Activated naive CD4-positive, alpha-beta T cell treated with anti-CD3 and anti-CD28 coated beads, Interleukin-2, amount 50 U/mL, for 24 hours (primary cell): ENCODE measurements at regions not wholly inside any gene's neighbourhood (a gene's known extent, or its start where the extent isn't known, plus 50 kb on each side); places are given as distances from the start of the nearest gene placed in this dataset.

Experiments used
- H3K27ac Mint-ChIP-seq: one replicate; pipeline ENCODE4 v1.8.0; 2021; ENCODE audit warnings: mild to moderate bottlenecking, mixed read lengths
- H3K27me3 Mint-ChIP-seq: one replicate; pipeline ENCODE4 v1.8.0; 2021; ENCODE audit warnings: mixed read lengths
- H3K36me3 Mint-ChIP-seq: one replicate; pipeline ENCODE4 v1.8.0; 2021; ENCODE audit warnings: mixed read lengths
- H3K4me1 Mint-ChIP-seq: one replicate; pipeline ENCODE4 v1.8.0; 2021; ENCODE audit warnings: mixed read lengths
- H3K4me3 Mint-ChIP-seq: one replicate; pipeline ENCODE4 v1.8.0; 2021; ENCODE audit warnings: mild to moderate bottlenecking, mixed read lengths
- H3K9me3 Mint-ChIP-seq: one replicate; pipeline ENCODE4 v1.8.0; 2021; ENCODE audit warnings: mixed read lengths

DNA sequence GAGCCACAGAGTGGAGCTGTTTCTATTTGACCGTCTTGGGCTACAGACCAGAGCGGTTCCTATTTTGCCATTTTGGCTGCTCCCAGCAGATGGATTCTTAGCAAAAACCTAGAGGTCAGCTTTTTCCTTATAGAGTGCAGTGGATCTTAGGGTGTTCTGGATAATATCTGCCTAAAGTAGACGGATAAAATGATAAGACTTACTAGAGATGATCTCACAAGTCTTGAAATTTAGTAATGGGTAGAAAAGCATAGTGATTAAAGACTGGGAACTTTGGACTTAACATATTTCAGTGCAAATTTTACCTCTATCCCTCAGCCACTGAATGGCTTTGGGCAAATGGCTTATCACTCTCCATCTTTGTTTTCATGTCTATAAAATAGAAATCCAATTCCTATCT lies 439.8 kb downstream of the ADGRL2 start:
- Mint-ChIP-seq H3K36me3 (no peaks in the 10 kb centered on the region), H3K27me3 (no peaks in the 10 kb centered on the region), H3K9me3 (peaks cover 16% of the 10 kb centered on the region), H3K27ac (no peak overlapping the region), H3K4me3 (no peak overlapping the region), H3K4me1 (no peaks in the 10 kb centered on the region)

DNA sequence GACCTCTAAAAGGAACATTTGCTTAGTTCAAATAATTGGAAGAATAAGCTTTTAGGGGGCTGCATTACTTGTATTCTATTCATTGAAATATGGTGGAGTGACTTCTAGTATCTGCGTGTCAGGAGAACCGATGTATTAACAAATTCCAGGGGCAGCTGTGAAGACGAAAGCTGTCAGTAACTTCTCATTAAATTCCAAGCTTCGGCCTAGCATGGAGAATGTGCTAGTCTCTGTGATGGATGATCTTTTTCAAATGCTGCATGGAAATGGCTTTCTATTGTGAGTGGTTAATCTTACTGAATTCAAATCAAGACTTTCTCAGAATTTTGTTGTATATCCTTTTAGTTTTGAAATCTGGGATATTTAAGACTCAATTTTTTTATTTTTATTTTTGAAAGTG lies 429.9 kb downstream of the ADGRL2 start:
- Mint-ChIP-seq H3K27me3 (no peaks in the 10 kb centered on the region), H3K36me3 (no peaks in the 10 kb centered on the region), H3K27ac (no peak overlapping the region), H3K4me3 (no peak overlapping the region), H3K9me3 (no peaks in the 10 kb centered on the region), H3K4me1 (no peaks in the 10 kb centered on the region)

DNA sequence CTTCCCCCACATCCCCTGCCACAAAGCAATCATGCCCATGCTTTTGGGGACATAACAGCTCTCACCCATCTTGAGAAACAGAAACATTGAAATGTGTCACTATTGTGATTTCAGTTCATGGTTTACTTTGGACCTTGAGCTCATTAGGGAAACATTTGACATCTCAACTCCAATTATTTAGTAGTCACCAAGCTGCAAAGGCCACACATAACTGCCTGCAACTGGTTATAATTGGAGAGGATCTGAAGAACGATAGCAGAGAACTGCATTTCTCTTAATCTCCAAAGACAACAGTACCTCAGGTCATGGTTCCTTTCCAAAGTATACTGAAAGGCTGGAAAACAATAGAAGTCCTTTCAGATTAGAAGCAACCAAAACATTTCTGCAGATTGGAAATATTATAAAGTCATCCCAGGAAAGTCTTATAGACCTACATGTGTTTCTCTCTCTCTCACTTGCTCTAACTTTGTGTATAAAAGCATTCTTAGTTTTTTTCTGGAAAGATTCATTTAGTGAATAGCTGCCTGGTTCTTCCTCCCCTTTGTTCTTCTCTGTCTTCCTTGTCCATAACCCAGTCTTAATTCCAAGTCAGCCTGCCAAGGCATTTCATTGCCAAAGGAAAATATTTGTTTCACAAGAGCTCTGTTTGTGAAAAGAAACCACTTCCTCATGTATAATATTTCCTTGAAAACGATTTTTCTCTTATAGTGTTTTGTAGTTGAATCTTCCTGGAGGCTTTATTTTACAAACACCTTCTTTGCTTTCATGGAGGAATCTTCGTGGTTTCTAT lies 426.8 kb downstream of the ADGRL2 start:
- no peaks in the 10 kb centered on the region for H3K4me1 Mint-ChIP-seq
- H3K27me3 Mint-ChIP-seq, result peaks cover 1% of the 10 kb centered on the region
- H3K36me3 Mint-ChIP-seq, result no peaks in the 10 kb centered on the region
- no peak overlapping the region for H3K4me3 Mint-ChIP-seq
- no peak overlapping the region for H3K27ac Mint-ChIP-seq
- H3K9me3 Mint-ChIP-seq, result no peaks in the 10 kb centered on the region

DNA sequence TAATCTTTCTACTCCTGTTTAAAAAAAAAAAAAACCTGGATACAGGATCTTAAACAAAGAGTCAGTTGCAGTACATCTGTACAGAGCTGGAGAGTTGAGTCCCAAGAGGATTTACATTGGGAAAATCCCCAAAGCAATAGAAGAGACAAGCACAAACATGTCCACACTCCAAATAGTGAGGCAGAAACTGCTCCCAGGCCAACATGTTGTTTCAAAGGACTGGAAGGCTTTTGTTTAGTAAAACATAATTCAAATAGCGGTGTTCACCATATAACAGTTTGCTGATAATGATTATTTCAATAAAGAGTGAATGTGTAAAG lies 425.4 kb downstream of the ADGRL2 start:
- H3K27me3 Mint-ChIP-seq, result peaks cover 3% of the 10 kb centered on the region
- H3K9me3 Mint-ChIP-seq, result no peaks in the 10 kb centered on the region
- no peaks in the 10 kb centered on the region for H3K36me3 Mint-ChIP-seq
- H3K4me3 Mint-ChIP-seq, result no peak overlapping the region
- H3K27ac Mint-ChIP-seq, result no peak overlapping the region
- no peaks in the 10 kb centered on the region for H3K4me1 Mint-ChIP-seq

DNA sequence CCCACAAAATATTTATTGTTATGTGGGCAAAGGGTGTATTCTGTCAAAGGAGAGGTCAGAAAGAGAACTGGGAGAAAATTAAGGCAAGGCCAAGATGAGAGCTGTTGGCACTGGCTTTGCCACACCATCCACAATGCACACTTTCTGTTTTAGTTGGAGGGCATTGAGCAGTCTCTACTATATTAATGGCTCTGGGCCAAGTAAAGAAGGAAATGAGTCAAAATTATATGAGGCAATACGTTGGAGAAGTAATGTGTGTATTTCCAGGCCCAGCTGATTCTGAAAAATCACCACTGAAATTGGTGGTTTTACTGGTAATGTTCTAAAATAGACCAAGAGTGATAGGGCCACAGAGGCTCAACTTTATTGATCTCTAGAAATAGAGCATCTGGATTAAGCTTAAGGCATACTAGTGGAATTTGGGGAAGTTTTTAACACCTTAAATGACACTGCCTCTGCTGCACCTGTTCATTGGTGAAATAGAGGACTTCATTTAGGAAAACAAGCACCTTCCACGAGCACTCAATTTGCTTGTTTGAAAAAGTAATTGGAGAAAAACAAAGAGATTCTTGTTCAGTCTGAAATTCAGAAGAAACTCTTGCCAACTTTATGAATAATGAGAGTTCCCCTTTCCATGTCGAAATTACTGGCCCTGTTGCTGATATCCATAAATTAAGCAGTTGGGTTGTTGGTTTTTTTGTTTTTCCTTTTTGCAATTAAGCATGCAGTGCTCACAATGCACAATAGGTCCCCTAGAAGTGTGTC lies 424.9 kb downstream of the ADGRL2 start:
- peaks cover 3% of the 10 kb centered on the region for H3K27me3 Mint-ChIP-seq
- no peaks in the 10 kb centered on the region for H3K9me3 Mint-ChIP-seq
- H3K4me1 Mint-ChIP-seq, result no peaks in the 10 kb centered on the region
- no peaks in the 10 kb centered on the region for H3K36me3 Mint-ChIP-seq
- no peak overlapping the region for H3K27ac Mint-ChIP-seq
- no peak overlapping the region for H3K4me3 Mint-ChIP-seq

DNA sequence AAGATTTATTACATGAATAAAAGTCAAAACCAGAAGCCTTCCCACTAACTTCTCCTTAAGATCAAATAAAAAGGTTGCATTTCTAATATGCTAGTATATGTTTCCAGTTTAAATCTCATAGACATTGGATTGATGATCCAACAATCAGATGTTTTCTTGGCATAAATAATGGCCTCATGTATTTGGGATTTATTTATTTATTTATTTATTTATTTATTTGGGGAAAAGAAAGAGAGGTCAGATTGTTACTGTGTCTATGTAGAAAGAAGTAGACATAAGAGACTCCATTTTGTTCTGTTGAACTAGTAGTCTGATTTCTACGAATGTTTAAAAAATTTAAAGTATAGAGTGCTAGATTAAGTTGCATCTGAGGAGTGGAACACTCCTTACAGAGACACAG lies 422.4 kb downstream of the ADGRL2 start:
- no peaks in the 10 kb centered on the region for H3K36me3 Mint-ChIP-seq
- H3K4me1 Mint-ChIP-seq, result no peaks in the 10 kb centered on the region
- peaks cover 3% of the 10 kb centered on the region for H3K27me3 Mint-ChIP-seq
- H3K4me3 Mint-ChIP-seq, result no peak overlapping the region
- peaks cover 5% of the 10 kb centered on the region for H3K9me3 Mint-ChIP-seq
- H3K27ac Mint-ChIP-seq, result no peak overlapping the region

DNA sequence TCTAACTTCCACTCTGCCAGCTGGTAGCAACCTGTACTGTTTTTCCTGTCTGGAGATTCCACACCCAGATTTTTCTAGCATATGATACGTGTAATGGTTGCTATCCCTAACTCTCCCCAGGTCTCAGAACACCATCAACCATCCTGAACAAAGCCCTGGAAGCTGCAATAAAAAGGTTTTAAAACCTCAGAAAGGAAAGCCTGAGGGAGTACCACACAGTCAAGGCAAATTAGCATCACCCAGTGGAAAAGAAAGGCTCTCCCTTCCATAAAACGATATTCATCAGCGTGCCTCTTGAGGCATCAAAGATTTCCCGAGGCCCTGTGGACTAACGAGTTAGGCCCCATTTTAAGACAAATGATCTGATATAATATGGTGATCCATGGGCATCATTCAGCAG lies 421.0 kb downstream of the ADGRL2 start:
- Mint-ChIP-seq H3K4me3 (no peak overlapping the region), H3K36me3 (no peaks in the 10 kb centered on the region), H3K27me3 (peaks cover 3% of the 10 kb centered on the region), H3K9me3 (peaks cover 5% of the 10 kb centered on the region), H3K4me1 (no peaks in the 10 kb centered on the region), H3K27ac (no peak overlapping the region)

DNA sequence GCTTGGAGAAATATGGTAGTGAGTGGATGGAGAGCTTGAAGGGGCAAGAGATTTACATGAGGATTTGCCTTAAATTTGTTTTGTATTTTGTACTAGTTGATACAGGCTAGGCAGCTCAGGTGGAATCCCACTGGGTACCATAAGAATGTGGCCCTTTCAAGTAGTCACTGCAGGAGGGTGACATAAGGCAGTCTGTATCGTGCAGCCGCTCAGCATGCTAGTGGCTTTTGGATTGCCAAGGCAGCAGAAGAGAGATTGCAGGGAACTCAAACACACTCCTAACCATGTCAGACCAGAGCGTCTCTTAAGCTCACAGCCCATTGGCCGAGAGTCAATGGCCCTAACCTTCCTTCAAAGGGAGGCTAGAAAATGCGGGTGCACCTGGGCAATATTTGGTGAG lies 420.0 kb downstream of the ADGRL2 start:
- Mint-ChIP-seq H3K27ac (no peak overlapping the region), H3K4me3 (no peak overlapping the region), H3K36me3 (no peaks in the 10 kb centered on the region), H3K9me3 (peaks cover 5% of the 10 kb centered on the region), H3K27me3 (peaks cover 3% of the 10 kb centered on the region), H3K4me1 (no peaks in the 10 kb centered on the region)

DNA sequence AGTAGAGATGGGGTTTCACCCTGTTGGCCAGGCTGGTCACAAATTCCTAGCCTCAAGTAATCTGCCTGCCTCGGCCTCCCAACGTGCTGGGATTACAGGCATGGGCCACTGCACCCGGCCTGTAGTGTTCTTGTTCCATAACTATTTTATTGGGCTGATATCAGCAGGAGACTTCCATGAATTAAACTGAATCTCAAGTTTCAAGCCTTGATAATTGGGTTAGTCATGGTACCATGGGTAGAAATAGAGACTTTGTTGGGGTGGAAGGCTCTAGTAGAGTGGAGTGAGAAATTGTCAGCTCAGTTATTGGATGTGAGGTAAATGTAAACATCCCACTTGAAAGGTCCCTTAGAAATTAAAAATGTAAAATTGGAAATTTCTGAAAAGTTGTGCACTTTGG lies 419.1 kb downstream of the ADGRL2 start:
- Mint-ChIP-seq H3K9me3 (peaks cover 5% of the 10 kb centered on the region), H3K36me3 (no peaks in the 10 kb centered on the region), H3K4me1 (no peaks in the 10 kb centered on the region), H3K4me3 (no peak overlapping the region), H3K27me3 (peaks cover 3% of the 10 kb centered on the region), H3K27ac (no peak overlapping the region)

DNA sequence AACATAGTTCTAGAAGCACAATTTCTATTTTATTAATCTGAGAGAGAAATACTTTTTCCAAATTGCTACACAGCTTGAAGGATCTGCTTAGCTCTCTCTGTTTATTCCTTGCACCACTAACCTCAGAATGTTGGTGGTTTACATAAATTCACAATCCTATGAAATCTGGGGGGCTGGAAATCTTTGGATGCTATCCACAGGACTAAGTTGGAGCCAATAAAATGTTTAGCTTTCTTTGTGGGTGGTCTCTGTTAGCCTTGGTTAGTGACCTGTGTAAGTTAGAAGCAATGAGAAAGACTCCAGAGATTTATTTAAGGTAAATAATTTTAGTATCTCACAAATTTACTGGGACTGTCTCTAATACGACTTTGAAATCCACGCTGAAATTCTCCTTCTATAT lies 418.1 kb downstream of the ADGRL2 start:
- Mint-ChIP-seq H3K9me3 (peaks cover 5% of the 10 kb centered on the region), H3K27me3 (peaks cover 3% of the 10 kb centered on the region), H3K27ac (no peak overlapping the region), H3K4me1 (no peaks in the 10 kb centered on the region), H3K36me3 (no peaks in the 10 kb centered on the region), H3K4me3 (no peak overlapping the region)

DNA sequence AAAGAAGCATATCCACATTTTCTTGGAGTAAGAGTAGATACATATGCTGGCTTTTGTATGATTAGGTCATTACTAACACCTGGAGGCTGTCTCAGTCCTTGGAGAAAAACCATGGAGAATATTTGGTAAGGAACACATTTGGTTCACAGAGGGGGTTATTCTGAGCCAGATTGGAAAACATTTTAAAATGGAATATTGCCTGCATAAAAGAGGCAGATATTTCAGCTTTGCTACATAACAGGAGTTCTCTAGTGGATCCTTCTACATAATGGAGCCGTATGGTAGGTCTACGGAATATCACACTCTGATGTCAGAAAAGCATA lies 415.1 kb downstream of the ADGRL2 start:
- H3K4me3 Mint-ChIP-seq, result no peak overlapping the region
- H3K27ac Mint-ChIP-seq, result no peak overlapping the region
- no peaks in the 10 kb centered on the region for H3K4me1 Mint-ChIP-seq
- H3K27me3 Mint-ChIP-seq, result no peaks in the 10 kb centered on the region
- H3K9me3 Mint-ChIP-seq, result peaks cover 5% of the 10 kb centered on the region
- no peaks in the 10 kb centered on the region for H3K36me3 Mint-ChIP-seq

DNA sequence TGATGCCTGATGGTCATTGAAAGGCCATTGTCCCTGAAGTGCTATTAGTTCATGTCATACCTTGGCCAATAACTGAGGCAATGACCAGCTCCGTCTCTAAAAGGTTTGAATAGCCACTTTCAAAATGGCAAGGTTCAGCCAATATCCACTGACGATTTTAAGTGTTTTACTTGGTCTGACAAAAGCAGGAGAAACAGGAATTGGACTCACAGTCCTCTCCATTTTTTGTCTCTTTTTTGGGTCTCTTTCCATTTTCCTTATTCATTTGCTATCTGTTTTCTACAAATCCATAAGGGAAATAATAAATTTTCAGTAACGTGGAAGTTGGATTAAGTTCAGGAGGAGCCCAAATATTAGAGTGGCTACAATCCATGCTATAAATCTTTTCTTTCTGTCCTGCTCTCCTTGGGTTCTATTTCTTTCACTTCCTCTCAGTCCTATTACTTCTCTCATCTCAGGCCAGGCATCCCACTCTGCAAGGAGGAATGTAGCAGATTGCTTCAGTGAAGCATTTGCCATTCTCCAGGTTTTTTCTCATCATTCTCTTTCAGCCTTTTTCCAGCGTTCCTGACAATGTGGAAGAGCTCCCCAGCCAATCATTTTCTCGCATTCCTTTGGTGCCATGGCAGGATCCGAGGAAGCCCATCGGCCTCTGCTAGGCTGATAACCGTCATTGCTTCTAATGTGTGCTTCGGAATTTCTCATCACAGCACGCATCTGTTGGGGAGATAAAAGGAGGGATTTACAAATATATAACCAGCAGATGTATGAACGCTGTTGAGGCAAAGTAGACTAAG lies 414.5 kb downstream of the ADGRL2 start:
- no peaks in the 10 kb centered on the region for H3K27me3 Mint-ChIP-seq
- no peak overlapping the region for H3K27ac Mint-ChIP-seq
- no peaks in the 10 kb centered on the region for H3K36me3 Mint-ChIP-seq
- H3K9me3 Mint-ChIP-seq, result peaks cover 1% of the 10 kb centered on the region
- H3K4me3 Mint-ChIP-seq, result no peak overlapping the region
- no peaks in the 10 kb centered on the region for H3K4me1 Mint-ChIP-seq

DNA sequence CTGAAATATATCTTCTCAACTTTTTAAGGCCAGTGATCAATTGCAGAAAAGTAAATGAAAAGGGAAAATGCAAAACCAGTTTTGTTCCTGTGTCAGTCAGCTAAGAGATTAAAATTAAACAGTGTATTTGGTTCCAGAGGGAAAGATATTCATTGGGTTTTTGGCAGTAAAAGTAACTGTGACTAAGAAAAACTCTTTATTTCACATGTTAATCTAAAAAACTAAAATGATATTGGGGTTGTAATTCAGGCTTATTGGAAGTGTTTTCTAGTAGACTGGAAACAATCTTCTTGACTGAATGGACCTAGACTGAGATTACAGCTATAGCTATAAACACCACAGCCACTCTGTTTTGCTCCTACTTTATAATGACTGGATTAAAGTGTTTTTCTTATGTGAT lies 413.9 kb downstream of the ADGRL2 start:
- Mint-ChIP-seq H3K4me1 (no peaks in the 10 kb centered on the region), H3K27me3 (no peaks in the 10 kb centered on the region), H3K27ac (no peak overlapping the region), H3K9me3 (no peaks in the 10 kb centered on the region), H3K4me3 (no peak overlapping the region), H3K36me3 (no peaks in the 10 kb centered on the region)

DNA sequence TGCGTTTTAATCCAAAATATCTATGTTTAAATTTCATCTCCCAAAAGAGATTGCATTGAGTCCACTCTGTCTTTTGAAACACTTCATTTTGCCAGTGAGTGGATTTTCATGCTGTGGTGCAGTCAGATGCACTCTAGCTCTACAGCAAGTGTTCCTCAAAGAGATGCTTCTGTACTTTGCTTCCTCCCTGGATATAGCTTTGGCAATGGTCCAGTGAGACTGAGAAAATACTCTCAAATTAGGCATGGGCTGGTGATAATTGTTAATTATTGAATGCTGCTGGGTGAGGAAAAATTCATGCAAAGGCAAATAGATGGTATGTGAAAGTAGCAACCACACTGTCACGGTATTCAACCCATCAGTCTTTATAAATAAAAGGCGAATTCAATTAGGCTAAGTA lies 396.9 kb downstream of the ADGRL2 start:
- Mint-ChIP-seq H3K27me3 (no peaks in the 10 kb centered on the region), H3K9me3 (no peaks in the 10 kb centered on the region), H3K4me3 (no peak overlapping the region), H3K27ac (no peak overlapping the region), H3K4me1 (no peaks in the 10 kb centered on the region), H3K36me3 (no peaks in the 10 kb centered on the region)

DNA sequence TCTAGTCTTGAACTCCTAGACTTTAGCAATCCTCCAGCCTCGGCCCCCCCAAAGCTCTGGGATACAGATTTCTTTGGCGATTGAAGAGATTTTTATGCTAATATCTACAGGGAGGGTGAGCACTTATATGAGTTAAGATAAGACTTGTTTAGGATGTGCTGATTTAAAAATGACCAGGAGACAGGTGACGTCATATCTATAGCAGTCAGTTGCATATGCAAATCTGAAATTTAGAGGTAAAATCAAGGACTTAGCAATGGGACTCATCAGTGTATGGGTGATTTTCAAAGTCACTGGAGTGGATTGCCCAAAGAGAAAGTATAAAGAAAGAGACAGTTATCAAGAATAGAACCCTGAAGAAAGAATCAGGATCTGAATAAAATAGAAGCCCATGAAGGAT lies 394.5 kb downstream of the ADGRL2 start:
- no peaks in the 10 kb centered on the region for H3K4me1 Mint-ChIP-seq
- H3K27me3 Mint-ChIP-seq, result no peaks in the 10 kb centered on the region
- no peak overlapping the region for H3K4me3 Mint-ChIP-seq
- H3K36me3 Mint-ChIP-seq, result no peaks in the 10 kb centered on the region
- H3K9me3 Mint-ChIP-seq, result no peaks in the 10 kb centered on the region
- H3K27ac Mint-ChIP-seq, result no peak overlapping the region

DNA sequence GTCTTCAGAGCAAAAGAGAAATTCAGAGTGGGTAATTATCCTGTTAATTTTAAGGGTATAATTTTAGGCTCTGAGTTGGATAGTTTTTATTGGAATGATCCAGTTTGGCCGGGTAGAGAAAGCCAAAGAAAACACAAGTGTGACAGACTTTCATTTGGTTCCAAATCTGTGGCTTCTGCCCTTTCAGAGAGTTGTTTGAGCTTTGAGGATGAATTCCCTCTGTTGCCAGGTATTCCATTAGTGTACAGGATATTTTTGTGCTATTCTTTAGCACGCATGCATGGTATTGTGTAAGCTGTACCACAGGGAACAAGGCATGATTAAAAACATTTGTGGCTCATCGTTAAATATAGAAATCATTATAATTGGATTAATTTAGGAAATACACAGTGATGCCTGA lies 384.4 kb downstream of the ADGRL2 start:
- H3K4me1 Mint-ChIP-seq, result no peaks in the 10 kb centered on the region
- H3K36me3 Mint-ChIP-seq, result no peaks in the 10 kb centered on the region
- no peak overlapping the region for H3K27ac Mint-ChIP-seq
- no peaks in the 10 kb centered on the region for H3K27me3 Mint-ChIP-seq
- no peak overlapping the region for H3K4me3 Mint-ChIP-seq
- no peaks in the 10 kb centered on the region for H3K9me3 Mint-ChIP-seq
